OCI-LY1 (cell line): ENCODE measurements at regions not wholly inside any gene's neighbourhood (a gene's known extent, or its start where the extent isn't known, plus 50 kb on each side); places are given as distances from the start of the nearest gene placed in this dataset.

ENCODE experiments used
- CTCF ChIP-seq: fragments of 200-600 bp; sonication (generic), shearing (Covaris generic); IDR thresholded peaks from 2 replicates; pipeline ENCODE4 v1.5.1; 2017; ENCODE audit warnings: mild to moderate bottlenecking, antibody characterized with exemption, low read length, moderate library complexity, mixed read lengths
- EZH2 ChIP-seq: fragments of 200-600 bp; sonication (generic), shearing (Covaris generic); IDR thresholded peaks from 2 replicates; pipeline ENCODE4 v1.8.0; 2017; ENCODE audit warnings: borderline replicate concordance, mixed run types, mild to moderate bottlenecking, antibody characterized with exemption, low read length, moderate library complexity, mixed read lengths

- TF ChIP-seq CTCF (no peak), EZH2 (no peak)
Measured at GRCh38 chr2:181745796-181746540, 65.7 kb upstream of the NEUROD1 start.
